CD4-positive, alpha-beta T cell treated with Interleukin-15 for 1 hour (primary cell): ENCODE measurements at regions not wholly inside any gene's neighbourhood (a gene's known extent, or its start where the extent isn't known, plus 50 kb on each side); places are given as distances from the start of the nearest gene placed in this dataset.
A peak's percentile ranks its signal among the peaks of the same experiment; 100 is the strongest.

Experiments used
- DNase-seq: peaks from one replicate; pipeline ENCODE4 v3.0.0-alpha.2; 2020

DNA sequence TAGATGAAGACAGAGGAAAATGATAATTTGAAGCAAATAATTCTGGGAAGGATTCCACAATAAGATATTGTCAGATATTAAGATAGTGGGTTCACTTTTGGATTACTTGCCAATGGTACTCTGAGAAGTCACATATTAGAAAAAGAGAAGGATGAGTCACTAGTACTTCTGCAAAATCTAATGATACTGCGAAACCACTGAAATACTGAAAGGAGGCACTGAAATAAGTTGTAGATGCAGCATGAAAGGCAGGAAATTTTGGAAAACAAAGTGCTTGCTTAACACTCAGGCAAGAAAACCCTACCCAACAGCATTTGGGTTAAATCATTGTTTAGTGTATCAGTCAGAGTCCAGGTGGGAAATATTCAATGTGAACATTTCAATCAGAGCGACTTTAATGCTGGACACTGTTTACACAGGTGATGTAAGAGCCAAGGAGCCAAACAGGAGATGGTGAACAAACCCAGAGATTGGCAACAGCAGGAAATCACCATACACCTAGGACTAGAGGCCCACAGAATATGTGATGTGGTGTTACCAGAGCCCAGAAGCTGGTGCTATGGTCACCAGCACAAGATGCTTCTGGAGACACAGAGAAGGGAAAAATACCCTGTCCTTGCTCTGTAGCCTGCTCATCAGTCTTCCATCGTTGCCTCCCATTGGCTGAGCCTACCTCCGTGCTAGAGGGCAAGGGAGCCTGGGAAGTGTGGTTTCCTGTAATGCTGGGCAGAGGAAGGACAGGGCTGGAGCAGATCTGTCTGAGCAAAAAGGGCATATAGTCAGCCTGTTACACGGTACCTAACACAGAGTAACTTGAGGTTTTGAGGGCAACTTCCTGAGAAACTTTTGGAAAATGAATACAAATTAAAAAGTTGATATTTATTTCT is 204.7 kb upstream of the ITGA4 start:
- DNase-seq, result no peak

DNA sequence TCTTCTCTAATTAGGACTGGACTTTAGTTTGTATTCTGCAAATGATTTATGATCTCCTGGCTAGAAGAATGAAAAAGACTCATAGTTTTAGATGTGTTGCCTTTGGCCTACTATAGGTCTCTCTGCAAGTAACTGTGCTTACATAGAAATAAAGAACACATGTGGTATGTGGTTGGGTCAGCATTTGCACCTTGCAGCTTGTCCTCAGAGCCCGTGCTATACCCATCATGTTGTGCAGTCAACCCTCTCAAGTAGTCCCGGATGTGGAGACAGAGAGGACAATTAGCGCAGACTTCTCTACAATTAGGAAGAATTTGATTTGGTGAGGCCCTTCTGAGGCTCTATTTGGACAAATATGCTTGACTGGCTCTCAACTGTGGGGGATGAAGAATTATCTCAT is 203.7 kb upstream of the ITGA4 start:
- DNase-seq, result no peak

- no peak for DNase-seq
Observed at GRCh38 chr2:181255651-181256050, 201.5 kb upstream of the ITGA4 start.

GRCh38 chr2:181258720-181259119 is 198.5 kb upstream of the ITGA4 start:
- no peak for DNase-seq

DNA sequence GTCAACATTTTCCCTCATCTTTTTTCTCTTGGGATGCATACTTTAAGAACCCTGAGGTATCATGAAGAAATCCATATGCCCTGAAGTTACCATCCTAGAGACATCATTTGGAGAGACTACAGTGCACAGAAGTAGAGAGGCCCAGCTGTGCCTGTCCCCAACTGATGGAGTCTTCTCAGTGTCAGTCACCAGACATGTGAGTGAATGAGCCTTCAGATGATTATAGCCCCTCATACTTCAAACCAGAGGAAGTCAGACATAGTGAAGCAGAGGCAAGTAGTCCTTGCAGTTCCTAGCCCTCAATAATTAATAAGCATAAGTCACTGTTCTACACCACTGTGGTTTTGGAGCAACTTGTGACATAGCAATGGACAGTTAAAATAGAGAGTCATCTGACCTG is 194.4 kb upstream of the ITGA4 start:
- no peak for DNase-seq

DNA sequence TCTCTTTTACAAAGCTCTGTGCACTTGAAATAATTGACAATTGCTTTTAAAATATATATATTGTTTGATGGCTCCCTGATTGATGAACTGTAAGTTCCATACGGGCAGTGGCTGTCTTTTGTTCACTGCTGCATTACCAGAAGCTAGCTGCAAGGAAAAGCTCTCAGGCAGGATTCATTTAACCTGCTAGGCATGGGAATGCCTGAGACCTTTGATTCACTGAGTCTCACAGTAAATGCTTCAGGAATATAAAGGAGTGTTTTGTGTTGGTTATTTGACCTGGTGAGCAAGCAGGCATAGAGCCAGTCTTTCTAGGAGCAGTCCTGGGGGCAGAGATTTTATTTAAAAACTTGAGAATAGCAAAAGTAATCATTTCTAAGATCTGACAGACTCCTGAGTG is 193.2 kb upstream of the ITGA4 start:
- DNase-seq, result no peak

GRCh38 chr2:181264441-181264840 is 192.7 kb upstream of the ITGA4 start:
- DNase-seq, result no peak

DNA sequence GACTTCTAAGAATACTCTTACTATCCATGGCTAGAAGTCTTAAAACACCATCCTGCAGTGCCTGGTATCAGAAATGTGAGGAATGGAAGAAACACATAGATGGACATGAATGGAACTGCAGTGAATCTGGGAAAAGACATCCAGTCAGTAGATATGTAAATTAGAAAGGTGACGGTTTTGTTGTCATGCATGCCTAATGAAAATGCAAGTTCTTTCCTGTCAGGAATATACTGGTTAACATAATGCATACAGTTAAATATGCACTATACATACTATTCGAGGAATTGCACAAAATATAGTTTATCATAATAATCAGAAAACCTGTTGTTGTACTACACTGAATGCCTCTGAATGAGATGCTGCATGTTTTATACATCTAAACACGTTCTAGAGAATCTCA is 190.6 kb upstream of the ITGA4 start:
- DNase-seq, result no peak

DNA sequence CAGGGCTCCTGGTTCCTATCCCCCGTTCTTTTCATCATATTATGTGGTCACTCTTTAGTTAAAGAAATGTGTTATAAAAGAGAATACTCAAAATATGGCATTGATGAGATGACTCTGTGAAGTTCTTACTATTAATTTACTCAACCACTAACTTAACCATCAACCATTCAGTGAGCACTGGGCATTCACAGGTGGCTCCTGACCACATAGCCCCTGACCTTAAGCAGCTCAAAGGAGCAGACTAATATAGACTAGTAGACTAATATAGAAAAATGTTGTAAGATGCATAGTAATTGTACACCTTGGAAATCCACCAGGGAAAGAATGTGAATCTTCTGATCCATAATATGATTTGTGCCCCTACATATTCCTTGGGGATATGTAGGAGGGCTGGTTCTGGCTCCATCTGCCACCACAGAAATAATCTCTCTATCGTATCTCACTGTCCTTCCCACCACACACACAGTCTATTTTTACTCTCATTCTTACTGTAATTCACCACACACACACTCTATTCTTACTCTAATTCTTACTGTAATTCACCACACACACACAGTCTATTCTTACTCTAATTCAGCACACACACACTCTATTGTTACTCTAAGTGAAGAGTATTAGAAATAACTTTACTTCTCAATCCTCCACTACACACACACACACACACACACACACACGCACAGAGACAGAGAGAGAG is 188.9 kb upstream of the ITGA4 start:
- no peak for DNase-seq

- DNase-seq, result no peak
Observed at GRCh38 chr2:181273986-181274385, 183.2 kb upstream of the ITGA4 start.

DNA sequence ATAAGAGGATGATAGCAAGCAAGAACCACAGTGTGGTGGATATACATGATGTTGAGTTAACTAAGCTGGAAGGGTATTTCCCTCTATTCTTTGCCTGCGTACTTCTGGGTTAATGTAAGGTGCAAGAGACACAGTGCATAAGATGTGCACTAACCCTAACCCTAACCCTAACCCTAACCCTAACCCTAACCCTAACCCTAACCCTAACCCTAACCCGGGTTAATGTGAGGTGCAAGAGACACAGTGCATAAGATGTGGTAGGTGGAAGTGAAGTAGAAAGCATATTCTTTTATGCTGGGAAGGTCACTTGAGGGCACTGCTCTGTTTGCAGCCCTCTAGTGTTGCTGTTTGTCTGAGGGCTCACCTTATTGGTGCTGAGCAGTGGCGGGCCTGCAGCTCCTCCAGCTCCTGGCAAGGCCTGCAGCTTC is 181.5 kb upstream of the ITGA4 start:
- DNase-seq, result no peak

DNA sequence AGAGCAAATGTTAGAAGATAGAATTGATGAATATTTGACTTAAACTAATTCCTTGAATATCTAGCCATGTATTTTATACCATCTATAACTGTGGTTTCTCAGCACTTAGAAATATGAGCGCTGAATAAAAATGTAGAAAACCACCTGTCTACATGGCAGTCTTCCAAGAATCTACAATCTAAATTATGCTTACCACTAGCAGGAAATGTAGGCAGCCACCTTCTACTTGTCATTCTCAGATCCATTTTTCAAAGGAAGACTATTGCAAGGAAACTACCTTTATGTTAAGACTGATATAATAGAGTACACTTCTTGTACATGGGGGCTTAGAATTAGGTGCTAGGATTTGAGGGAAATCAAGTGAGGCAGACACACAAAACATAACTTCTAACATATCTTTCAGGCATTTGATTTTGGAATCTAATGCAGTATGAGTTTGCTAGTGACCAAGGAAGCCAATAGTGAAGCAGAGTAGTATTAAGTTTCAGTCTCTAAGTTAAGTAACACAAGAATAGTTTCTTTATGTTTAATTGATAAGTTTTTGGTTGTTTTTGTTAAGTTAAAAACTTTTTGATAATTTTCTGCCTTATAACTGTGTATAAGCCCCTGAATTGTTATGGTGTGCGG is 175.9 kb upstream of the ITGA4 start:
- no peak for DNase-seq

GRCh38 chr2:181285116-181285515 is 172.1 kb upstream of the ITGA4 start:
- DNase-seq, result no peak

- DNase-seq, result no peak
Observed at GRCh38 chr2:181289698-181290097, 167.5 kb upstream of the ITGA4 start.

- DNase-seq, result no peak
Observed at GRCh38 chr2:181290182-181290581, 167.0 kb upstream of the ITGA4 start.

GRCh38 chr2:181294979-181295378 is 162.2 kb upstream of the ITGA4 start:
- no peak for DNase-seq

- DNase-seq, result peak; percentile 57
Observed at GRCh38 chr2:181300600-181301291, 156.4 kb upstream of the ITGA4 start.

DNA sequence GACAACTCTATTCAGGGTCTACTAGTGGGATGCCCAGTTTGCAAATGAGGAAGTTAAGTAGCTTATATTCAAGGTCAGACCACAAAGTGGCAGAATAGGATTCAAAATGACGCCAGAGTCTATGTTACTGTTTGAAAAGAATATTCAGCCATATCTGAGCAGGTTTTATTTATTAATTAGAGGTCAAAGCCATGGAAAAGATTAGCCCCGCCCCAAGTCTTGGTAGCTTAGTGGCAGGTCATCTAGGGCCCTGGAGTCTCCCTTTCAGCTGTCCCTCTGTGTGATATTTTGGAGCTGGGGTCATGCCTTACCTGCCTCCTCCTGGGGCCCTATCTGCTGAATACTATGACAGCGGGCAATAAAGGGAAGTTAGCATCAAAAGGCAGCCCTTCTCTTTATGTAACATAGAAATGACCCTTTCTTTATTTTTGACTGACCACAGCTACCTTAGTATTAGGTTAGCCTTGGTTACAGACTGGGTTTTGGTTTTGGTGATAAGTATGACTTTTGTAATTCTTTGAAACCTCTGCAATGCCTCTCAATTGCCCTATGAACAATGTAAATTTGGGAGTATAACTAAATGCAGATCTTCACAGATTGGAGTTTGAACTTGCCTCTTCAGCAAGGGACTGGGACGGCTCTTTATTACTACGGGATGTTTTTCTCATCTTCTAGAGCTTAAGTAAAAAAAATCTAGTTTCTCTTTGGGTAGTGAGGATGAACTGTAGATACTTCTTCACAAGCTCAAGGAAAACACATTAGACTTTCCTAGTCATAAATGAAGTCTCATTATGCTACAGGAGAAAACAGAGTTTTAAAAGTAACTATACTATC is 153.0 kb upstream of the ITGA4 start:
- peak; percentile 37 for DNase-seq

DNA sequence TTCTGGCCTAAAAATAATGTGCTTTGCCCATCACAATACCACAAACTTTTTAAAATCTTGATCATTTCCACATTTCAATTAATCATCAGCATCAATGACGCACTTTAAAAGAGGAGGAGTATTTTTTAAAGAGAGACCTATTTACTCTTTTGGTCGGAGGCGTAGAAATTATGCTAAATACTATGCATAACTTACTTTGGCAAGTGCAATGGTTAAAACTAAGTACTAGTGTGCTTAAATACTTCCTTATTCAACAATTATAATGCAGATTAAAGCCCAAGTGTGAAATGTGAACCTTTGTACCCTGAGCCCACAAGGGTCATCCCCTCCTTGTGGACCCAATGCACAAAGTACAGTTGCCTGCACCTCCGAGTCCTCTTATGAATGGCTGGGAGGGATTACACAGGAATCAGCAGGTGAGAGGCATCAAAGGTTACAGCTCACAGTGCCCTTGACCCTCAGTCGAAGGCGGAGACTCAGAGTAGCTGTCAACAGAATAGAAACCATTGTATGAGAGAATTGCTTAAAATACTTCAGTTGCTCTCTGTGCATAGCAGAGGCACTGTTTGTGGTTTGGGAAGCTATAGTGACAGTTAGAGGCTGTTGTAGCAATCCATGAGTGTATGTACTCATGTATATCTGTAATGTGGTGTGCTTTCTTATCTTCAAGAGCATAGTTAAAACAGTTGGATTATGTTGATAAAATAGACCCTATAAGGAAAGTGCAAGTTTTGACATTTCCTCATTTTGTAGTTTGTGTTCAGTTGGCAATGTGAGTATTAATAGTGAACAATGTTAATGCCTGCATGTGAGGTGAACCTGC is 151.7 kb upstream of the ITGA4 start:
- peak; percentile 73 for DNase-seq

GRCh38 chr2:181306785-181307184 is 150.4 kb upstream of the ITGA4 start:
- DNase-seq, result no peak
